ENCODE measurements at regions not wholly inside any gene's neighbourhood (a gene's known extent, or its start where the extent isn't known, plus 50 kb on each side); places are given as distances from the start of the nearest gene placed in this dataset.

DNA sequence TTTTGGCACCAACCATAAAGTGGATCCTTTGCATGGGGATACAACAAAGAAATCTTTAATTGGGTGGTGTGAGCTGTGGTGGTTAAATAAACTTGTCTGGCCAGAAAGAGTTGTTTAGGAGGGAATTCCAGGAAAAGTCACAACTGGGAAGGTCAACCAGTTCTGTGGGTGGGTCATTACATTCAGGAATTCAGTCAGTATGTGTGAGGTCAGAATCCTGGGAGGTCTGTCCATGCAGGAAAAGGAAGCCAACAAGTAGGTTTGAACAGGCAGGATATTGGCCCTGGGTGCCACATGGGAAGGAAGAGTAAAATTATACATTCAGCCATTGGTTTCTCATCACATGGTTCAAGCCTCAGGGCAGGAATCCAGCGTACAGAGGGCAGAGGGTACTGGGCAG is 162.3 kb upstream of the ADAMTS5 start:
- DNase-seq (ENCODE audit: low read depth) = no peak

DNA sequence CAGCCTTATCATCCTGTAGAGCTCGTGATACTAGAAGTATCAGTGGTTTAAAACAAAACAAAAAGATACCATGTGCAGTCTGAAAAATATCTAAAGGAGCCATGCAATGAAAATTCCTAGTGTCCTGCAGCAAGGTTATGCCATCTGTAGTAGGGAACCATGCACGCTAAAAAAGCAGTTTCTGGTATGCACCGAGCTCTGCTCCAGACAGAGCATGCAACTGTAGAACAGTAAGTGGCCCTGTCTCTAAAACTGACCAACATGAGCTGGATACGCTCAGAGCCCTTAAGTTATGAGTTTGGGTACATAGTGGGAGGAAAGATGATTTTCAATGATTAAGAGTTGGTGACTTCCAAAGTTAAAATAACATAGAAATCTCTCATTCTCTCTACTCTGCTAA is 159.3 kb upstream of the ADAMTS5 start:
- no peak for DNase-seq (ENCODE audit: low read depth)

GRCh38 chr21:27122686-27123085 is 155.8 kb upstream of the ADAMTS5 start:
- DNase-seq (ENCODE audit: low read depth) = no peak

DNA sequence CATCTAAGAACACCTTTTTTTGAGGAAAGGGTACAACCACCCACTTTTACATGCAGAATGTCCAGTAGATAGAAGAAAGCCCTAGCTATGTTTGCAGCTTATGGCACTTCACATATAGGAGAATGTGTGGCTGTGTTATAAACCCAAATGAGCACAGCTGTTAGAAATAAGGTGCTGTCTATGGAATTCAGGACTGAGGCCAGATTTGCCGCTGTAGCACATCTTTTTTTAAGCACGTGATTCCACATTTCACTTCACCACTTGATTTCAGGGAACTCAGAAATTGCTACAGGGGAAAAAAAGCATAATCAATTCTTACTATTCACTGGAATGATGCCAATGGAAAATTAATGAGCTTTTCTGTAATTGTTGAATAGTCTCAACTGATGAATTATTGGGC is 147.2 kb upstream of the ADAMTS5 start:
- DNase-seq (ENCODE audit: low read depth) = no peak

GRCh38 chr21:27112186-27112585 is 145.3 kb upstream of the ADAMTS5 start:
- no peak for DNase-seq (ENCODE audit: low read depth)

DNA sequence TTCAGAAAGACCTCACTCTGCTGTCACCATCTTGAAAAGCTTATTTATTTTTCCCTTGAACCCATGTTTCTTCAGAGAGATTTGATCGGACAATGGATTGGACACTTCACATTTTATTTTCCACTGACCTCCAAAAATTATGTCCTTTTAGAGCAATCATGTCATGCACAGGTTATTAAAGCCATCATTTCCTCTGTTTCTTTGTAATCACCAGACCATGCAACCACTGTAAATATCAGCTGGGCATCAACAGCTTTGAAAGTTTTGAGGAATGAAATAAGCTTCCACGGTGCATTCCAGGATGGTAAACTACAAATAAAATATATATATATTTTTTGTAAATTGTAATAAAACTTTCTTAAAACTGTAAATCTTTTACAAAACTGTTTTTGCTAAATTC is 144.1 kb upstream of the ADAMTS5 start:
- no peak for DNase-seq (ENCODE audit: low read depth)

DNA sequence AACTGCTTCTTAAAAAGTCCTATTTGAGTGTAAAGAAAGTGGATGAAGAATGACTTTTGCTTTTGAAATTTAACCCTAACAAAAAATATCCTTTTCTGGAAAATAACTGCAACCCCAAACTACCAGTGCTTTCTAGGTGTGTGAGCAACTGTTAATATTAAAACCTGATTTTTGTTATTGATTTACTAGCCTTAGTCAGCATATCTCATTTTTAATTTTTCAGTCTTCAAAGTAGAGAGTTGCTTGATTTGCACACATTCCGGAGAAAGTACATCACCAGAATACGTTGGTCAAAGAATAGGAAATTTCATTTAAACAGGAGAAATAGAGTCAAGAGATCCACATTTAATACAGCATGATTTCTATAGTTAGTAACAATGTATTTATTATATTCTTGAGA is 141.8 kb upstream of the ADAMTS5 start:
- DNase-seq (ENCODE audit: low read depth) = no peak

GRCh38 chr21:27108228-27108627 is 141.3 kb upstream of the ADAMTS5 start:
- no peak for DNase-seq (ENCODE audit: low read depth)

- DNase-seq (ENCODE audit: low read depth) = no peak
Observed at GRCh38 chr21:27104846-27105431, 138.1 kb upstream of the ADAMTS5 start.

- no peak for DNase-seq (ENCODE audit: low read depth)
Observed at GRCh38 chr21:27103768-27104167, 136.9 kb upstream of the ADAMTS5 start.

DNA sequence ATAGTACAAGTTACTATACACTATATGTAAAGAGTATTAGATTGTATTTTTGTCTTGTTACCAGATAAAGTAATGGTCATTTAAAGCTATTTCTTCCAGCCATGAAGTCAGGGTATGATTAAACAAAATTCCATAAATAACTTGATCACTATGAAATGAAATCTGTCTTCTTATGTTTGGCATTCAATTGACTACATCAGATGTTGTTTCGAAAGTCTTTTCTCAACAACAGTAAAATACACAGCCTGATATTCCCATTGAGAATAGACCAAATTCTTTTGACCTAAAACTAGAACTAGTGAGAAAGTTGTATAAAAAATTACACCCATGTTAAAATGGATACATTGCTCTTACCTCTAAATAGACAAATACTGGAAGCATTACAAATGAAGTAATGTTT is 134.6 kb upstream of the ADAMTS5 start:
- DNase-seq (ENCODE audit: low read depth) = no peak

DNA sequence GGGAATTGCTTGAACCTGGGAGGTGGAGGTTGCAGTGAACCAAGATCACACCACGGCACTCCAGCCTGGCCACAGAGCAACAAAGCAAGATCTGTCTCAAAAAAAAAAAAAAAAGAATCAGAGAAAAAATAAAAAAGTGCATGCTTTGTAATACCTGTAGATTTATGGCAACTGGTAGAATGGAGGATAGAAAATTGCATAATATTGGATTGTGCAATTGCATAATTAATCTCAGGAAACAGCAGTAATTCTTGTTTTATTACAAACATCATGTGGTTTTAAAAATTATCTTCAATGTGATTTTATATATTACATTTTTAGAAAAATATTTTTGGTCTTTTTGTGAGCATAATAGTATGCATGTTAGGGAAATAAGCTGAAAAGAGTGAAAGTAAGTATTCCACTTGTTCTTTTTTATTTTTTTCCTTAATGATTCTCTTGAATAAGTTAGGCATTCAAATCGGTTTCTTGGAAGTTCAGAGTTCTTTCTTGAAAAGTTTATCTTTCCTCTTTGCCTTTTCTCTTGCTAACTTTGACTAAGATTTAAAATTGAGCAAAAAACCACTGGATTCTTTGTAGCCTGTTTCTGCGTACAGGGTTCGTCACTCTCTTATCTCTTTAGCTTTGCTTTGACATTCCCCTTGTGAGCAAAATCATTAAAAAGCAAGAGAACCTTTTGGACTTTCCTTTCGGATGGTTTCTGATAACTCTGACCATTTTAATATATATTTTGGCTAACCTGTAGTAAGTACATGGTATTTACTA is 127.5 kb upstream of the ADAMTS5 start:
- no peak for DNase-seq (ENCODE audit: low read depth)

DNA sequence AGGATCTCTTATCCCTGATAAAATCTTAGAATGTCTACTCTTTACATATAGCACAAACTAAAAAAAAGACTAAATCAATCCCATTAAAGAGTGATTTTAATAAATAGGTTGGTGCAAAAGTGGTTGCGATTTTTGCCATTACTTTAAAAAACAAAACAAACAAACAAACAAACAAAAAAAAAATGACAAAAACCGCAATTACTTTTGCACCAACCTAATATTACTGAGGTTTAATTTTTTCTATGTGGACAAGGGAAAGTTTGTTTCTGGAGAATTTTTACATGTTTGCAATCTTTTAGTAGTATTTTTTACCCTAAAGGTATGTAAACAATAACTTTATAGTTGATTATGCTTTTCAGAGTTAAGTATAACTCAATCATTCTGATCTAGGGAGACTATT is 119.7 kb upstream of the ADAMTS5 start:
- DNase-seq (ENCODE audit: low read depth) = no peak

DNA sequence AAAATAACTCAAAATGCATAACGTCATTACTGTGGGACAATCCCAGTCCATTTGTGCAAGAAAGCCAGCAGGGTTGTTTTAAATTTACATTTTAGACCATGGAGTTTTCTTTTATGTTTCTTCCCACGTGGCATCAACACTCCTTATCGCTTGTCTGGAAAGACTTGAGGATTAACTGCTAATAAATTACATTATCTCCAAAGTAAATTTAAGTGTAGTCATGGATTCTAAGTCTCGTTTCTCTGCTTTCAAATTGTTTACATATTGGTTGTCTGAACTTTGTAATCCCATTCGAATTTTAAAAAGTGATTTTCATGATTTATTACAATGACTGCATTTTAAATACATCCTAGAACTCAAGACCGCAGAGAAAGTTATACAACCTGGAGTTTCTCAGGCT is 119.3 kb upstream of the ADAMTS5 start:
- DNase-seq (ENCODE audit: low read depth) = no peak

DNA sequence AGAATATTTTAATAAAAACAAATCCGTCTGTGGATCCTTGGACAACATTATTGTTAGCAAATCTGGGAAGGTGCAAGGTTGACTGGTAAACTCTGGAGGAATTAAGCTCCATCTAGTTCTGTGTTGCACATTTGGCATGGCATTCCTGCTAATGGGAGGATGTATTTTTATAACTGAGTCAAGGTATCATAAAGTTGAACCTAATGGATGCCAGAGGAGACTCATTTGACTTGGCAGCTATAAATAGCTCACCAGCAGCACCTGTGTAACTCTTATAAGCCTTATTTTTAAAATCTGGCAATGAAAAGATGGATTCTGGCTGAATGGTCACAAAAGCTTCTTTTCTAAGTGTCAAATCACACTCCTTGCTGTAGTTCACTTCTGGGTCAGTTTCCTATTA is 118.5 kb upstream of the ADAMTS5 start:
- no peak for DNase-seq (ENCODE audit: low read depth)

GRCh38 chr21:27083144-27083543 is 116.3 kb upstream of the ADAMTS5 start:
- no peak for DNase-seq (ENCODE audit: low read depth)

DNA sequence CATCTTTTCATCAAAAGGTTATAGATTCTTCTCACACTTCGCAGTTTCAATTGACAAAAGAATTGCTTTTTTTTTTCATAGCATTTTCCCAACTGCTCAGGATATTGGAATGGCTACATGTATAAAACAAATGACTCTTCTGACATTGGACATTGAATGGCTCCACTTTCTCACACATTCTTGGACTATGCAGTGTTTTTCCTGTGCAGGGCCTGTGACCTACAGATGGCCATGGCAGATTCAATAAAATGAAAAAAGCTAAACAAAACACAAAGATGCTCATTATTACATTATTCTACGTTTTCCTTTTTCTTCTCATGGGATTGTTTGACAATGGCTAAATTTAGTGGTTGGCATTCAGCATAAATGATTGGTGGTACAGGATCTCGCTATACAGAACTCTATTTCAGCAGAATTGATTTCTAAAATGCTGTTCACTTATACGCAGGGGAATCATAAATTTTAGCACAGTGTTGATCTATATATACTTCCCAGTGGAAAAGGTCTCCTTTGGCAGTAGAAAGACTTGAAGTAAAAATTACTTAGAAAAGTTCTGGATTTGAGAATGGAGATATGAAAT is 115.6 kb upstream of the ADAMTS5 start:
- DNase-seq (ENCODE audit: low read depth) = no peak

GRCh38 chr21:27079636-27080240 is 112.8 kb upstream of the ADAMTS5 start:
- no peak for DNase-seq (ENCODE audit: low read depth)

DNA sequence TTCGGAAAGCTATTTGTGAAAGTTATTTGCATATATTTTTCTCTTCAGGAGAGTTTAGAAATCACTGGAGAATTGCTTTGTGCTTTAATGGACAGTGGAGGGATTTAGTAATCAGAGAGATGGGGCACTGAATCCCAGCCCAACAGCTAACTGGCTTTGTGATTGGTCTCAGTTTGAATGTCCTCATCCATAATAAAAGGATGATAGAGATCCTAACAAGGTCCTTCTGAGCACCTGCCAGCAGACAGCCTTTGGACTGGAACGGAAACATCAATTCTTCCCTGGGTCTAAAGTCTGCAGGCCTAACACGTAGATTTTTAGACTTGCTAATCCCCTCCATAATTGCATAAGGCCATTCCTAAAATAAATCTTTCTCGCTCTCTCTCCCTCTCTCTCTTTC is 112.0 kb upstream of the ADAMTS5 start:
- DNase-seq (ENCODE audit: low read depth) = no peak

DNA sequence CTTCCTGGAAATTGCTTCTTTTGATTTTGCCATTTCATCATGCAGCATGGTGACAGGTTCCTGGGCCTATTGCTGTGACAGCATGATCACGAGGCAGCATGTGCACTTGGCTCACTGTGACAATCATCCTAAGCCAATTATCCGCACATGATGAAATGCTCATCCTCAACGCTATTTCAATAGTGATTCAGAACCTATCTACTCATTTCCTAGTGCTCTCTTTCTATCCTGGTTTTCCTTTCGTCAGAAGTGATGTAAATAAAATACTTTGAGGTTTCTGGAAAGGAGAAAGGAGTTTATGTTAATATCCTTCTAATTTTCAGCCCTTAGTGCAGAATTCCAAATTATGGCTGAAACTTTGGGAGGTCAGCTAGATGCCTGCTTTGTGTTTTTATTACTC is 110.6 kb upstream of the ADAMTS5 start:
- no peak for DNase-seq (ENCODE audit: low read depth)

GRCh38 chr21:27076025-27076424 is 109.1 kb upstream of the ADAMTS5 start:
- DNase-seq (ENCODE audit: low read depth) = no peak

DNA sequence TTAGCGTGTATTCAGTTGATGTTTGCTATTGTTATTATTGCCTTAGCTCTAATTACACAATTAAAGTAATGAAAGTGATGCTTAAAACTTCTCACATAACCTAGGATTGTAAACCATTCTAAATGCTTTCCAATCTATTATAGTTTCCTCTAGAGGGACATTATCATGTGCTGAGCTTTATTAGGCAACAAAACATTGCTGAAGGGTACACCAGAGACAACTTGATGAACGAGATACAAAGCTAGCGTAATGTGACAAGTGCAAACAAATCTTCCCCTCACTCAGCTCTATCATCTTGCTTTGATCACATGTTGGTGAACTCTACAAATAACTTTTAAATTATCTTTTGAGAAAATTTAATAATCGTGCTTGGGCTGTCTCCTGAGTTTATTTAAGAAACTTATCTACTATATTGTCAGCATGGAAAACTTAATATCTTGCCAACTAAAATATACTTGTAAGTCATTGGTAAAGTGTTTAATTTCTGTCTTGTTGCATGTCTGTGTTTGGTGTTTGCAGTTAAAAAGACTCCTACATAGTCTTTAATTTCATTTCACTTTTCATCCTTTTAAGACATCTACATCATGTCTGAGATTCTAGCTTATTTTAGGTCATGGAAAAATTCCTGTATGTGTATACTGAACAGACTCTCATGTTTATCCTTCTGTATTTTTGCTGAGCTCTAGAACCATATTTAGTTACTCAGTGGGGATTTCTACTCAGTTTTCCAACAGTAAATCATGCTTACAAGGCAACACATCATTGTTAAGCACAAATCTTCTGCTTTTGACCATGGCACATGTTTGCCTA is 104.2 kb upstream of the ADAMTS5 start:
- DNase-seq (ENCODE audit: low read depth) = no peak
